ENCODE measurements at regions not wholly inside any gene's neighbourhood (a gene's known extent, or its start where the extent isn't known, plus 50 kb on each side); places are given as distances from the start of the nearest gene placed in this dataset.
A peak's percentile ranks its signal among the peaks of the same experiment; 100 is the strongest.

DNA sequence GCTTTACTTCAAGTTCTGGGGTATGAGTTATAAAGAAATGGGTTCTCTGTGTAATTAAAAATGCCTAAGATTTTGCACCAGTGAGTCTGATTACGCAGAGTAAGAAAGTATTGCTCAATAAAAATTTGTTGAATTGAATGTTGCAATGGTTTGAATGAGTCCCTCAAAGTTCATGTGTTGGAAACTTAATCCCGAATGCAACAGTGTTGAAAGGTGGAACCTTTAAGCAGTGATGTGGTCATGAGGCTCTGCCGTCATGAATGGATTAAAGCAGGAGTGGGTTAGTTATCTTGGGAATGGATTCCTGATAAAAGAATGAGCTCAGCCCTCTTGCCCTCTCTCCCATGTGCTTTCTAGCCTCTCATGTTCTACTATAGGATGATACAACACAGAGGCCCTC is 52.6 kb upstream of the SESN3 start:
- Histone ChIP-seq H3K36me3 (replicated peaks; ENCODE audit: insufficient read depth, low read depth) (no peaks in the 10 kb centered on the region), H3K9me3 (ENCODE audit: low read depth) (no peaks in the 10 kb centered on the region), H3K27me3 (no peaks in the 10 kb centered on the region), H2AFZ (no peak overlapping the region), H3K4me1 (ENCODE audit: insufficient read depth) (peaks cover 24% of the 10 kb centered on the region), H3K79me2 (no peaks in the 10 kb centered on the region), H3K27ac (peak overlapping the region; percentile 94), H3K9me2 (replicated peaks; ENCODE audit: insufficient read depth) (no peaks in the 10 kb centered on the region), H3K4me2 (no peak overlapping the region), H4K20me1 (ENCODE audit: insufficient read depth, poor library complexity, severe bottlenecking) (no peaks in the 10 kb centered on the region), H3K4me3 (no peak overlapping the region)
- DNase-seq (ENCODE audit: low spot score): peak; percentile 48
- no peak for TF ChIP-seq EZH2phosphoT487 (IDR thresholded peaks at IDR 0.05; ENCODE audit: low read depth, severe bottlenecking, unreplicated experiment)
- TF ChIP-seq EZH2 (IDR thresholded peaks at IDR 0.05; ENCODE audit: borderline replicate concordance): no peak
- TF ChIP-seq, protein P1, sequence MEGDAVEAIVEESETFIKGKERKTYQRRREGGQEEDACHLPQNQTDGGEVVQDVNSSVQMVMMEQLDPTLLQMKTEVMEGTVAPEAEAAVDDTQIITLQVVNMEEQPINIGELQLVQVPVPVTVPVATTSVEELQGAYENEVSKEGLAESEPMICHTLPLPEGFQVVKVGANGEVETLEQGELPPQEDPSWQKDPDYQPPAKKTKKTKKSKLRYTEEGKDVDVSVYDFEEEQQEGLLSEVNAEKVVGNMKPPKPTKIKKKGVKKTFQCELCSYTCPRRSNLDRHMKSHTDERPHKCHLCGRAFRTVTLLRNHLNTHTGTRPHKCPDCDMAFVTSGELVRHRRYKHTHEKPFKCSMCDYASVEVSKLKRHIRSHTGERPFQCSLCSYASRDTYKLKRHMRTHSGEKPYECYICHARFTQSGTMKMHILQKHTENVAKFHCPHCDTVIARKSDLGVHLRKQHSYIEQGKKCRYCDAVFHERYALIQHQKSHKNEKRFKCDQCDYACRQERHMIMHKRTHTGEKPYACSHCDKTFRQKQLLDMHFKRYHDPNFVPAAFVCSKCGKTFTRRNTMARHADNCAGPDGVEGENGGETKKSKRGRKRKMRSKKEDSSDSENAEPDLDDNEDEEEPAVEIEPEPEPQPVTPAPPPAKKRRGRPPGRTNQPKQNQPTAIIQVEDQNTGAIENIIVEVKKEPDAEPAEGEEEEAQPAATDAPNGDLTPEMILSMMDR (IDR thresholded peaks at IDR 0.05; ENCODE audit: poor library complexity): no peak
- WGBS (ENCODE audit: low lambda C conversion rate, missing lambda C conversion rate): 77% methylated on average over 3 of the region's 3 CpGs

DNA sequence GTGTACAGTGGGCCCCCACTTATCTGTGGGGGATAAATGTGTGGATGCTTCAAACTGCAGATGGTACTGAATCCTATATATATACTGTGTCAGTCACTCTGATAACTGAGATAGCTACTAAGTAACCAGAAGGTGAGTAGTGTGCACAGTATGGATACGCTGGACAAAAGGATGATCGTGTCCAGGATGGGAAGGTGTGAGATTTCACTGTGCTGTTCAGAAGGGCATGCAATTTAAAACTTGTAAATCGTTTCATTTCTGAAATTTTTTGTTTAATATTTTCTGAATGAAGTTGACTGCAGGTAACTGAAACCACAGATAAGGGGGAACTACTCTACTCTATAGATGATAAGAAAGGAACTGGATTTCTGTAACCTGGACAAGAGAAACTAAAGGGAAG is 52.1 kb upstream of the SESN3 start:
- peaks cover 24% of the 10 kb centered on the region for H3K4me1 ChIP-seq (ENCODE audit: insufficient read depth)
- no peak overlapping the region for H2AFZ ChIP-seq
- peak overlapping the region; percentile 94 for H3K27ac ChIP-seq

DNA sequence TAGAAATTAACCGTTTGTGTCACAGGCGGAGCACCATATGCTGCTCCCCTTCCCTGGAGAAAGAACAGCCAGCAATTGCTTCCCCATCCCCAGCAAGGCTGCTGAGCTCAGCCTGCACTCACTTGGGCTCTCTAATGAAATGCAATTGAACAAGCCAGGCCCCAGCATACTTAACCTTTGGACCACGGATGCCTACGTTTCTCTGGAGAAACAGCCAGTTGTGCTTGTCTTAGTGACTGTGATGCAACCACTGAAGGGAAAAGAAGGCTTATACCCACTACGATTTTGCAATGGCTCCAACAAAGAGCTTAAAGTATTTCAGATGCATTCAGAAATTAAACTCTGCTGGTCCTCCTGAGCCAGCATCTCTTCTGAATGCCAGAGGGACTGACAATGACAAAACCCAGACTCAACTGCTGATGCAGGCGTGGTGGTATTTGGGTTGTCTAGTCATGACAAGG is 51.3 kb upstream of the SESN3 start:
- Histone ChIP-seq H3K4me3 (no peak overlapping the region), H3K4me1 (ENCODE audit: insufficient read depth) (peaks cover 24% of the 10 kb centered on the region), H3K9me2 (replicated peaks; ENCODE audit: insufficient read depth) (no peaks in the 10 kb centered on the region), H3K9me3 (ENCODE audit: low read depth) (no peaks in the 10 kb centered on the region), H3K27ac (peak overlapping the region; percentile 94), H4K20me1 (ENCODE audit: insufficient read depth, poor library complexity, severe bottlenecking) (no peaks in the 10 kb centered on the region), H3K27me3 (no peaks in the 10 kb centered on the region), H3K4me2 (peak overlapping the region; percentile 46), H2AFZ (peak overlapping the region; percentile 31), H3K79me2 (no peaks in the 10 kb centered on the region), H3K36me3 (replicated peaks; ENCODE audit: insufficient read depth, low read depth) (no peaks in the 10 kb centered on the region)
- WGBS (ENCODE audit: low lambda C conversion rate, missing lambda C conversion rate): 22% methylated on average over 6 of the region's 6 CpGs
- TF ChIP-seq, protein P1 (IDR thresholded peaks at IDR 0.05; ENCODE audit: poor library complexity): no peak
- TF ChIP-seq EZH2phosphoT487 (IDR thresholded peaks at IDR 0.05; ENCODE audit: low read depth, severe bottlenecking, unreplicated experiment) (no peak), EZH2 (IDR thresholded peaks at IDR 0.05; ENCODE audit: borderline replicate concordance) (no peak)
- DNase-seq (ENCODE audit: low spot score): peak; percentile 84

More for the DNA sequence above, 52.1 kb upstream of the SESN3 start:
- TF ChIP-seq, protein P1 (IDR thresholded peaks at IDR 0.05; ENCODE audit: poor library complexity): no peak
- TF ChIP-seq EZH2phosphoT487 (IDR thresholded peaks at IDR 0.05; ENCODE audit: low read depth, severe bottlenecking, unreplicated experiment) (no peak), EZH2 (IDR thresholded peaks at IDR 0.05; ENCODE audit: borderline replicate concordance) (no peak)
- H3K27me3 ChIP-seq: no peaks in the 10 kb centered on the region
- H3K4me2 ChIP-seq: peak overlapping the region; percentile 46
- no peaks in the 10 kb centered on the region for H4K20me1 ChIP-seq (ENCODE audit: insufficient read depth, poor library complexity, severe bottlenecking)
- no peaks in the 10 kb centered on the region for H3K9me2 ChIP-seq (replicated peaks; ENCODE audit: insufficient read depth)
- no peaks in the 10 kb centered on the region for H3K9me3 ChIP-seq (ENCODE audit: low read depth)
- H3K36me3 ChIP-seq (replicated peaks; ENCODE audit: insufficient read depth, low read depth): no peaks in the 10 kb centered on the region
- H3K79me2 ChIP-seq: no peaks in the 10 kb centered on the region
- no peak for DNase-seq (ENCODE audit: low spot score)
- H3K4me3 ChIP-seq: no peak overlapping the region
- 94% methylated on average over 3 of the region's 3 CpGs for WGBS (ENCODE audit: low lambda C conversion rate, missing lambda C conversion rate)
